GM19043 (cell line): ENCODE measurements at regions not wholly inside any gene's neighbourhood (a gene's known extent, or its start where the extent isn't known, plus 50 kb on each side); places are given as distances from the start of the nearest gene placed in this dataset.

ENCODE experiments used
- ATAC-seq: cut with Tn5 transposase; IDR thresholded peaks from one replicate; pipeline ENCODE4 v1.9.1; 2021; ENCODE audit warnings: low read depth; ENCODE audit not compliant: unreplicated experiment

DNA sequence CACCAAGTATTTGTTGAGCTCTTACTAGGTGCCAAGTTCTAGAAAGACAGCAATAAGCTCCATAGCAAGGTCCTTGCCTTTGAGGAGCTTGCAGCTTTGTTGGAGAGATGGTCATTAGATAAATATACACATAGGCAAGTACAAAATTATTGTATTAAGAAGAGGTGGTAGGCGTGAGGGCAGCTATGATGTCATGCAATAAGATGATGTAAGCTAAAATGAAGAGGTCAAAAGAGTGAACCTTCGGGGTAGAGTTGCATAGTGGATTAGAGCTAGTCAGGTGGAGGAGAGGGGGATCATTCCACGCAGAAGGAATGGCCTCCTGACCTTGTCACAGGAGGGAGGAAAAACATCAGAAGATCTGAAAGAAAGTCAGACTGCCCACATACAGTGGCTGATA, 141.9 kb upstream of the PCSK2 start:
- ATAC-seq = no peak

- no peak for ATAC-seq
These were observed 133.1 kb upstream of the PCSK2 start for GRCh38 chr20:17093782-17094181.

GRCh38 chr20:17097603-17098002, 129.2 kb upstream of the PCSK2 start:
- no peak for ATAC-seq

- no peak for ATAC-seq
These were observed 126.3 kb upstream of the PCSK2 start for GRCh38 chr20:17100506-17100905.

- no peak for ATAC-seq
These were observed 119.7 kb upstream of the PCSK2 start for GRCh38 chr20:17107127-17107526.

- ATAC-seq = no peak
These were observed 117.9 kb upstream of the PCSK2 start for GRCh38 chr20:17108896-17109295.

GRCh38 chr20:17109307-17109706, 117.5 kb upstream of the PCSK2 start:
- no peak for ATAC-seq

- ATAC-seq = no peak
These were observed 98.6 kb upstream of the PCSK2 start for GRCh38 chr20:17128206-17128605.

GRCh38 chr20:17129089-17129488, 97.8 kb upstream of the PCSK2 start:
- no peak for ATAC-seq

- ATAC-seq = no peak
These were observed 89.1 kb upstream of the PCSK2 start for GRCh38 chr20:17137692-17138091.

DNA sequence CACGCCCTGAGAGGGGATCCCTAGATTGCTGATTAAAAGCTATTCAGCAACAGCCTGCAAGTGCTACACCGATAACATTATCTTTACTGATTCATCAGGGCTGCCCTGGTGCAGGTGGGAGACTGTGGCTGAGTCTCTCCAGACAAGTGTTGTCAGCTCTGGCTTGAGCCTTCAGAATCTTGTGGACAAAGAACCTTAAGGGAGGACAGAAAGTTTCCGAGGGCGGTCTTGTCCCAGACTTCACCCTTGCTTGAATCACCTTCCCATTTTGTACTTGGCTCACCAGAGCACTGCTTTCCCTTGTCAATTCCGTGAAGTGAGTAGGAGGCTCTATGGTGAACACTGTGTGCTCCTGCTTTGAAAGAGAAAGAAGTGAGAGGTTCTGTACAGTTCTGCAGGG, 88.6 kb upstream of the PCSK2 start:
- no peak for ATAC-seq

DNA sequence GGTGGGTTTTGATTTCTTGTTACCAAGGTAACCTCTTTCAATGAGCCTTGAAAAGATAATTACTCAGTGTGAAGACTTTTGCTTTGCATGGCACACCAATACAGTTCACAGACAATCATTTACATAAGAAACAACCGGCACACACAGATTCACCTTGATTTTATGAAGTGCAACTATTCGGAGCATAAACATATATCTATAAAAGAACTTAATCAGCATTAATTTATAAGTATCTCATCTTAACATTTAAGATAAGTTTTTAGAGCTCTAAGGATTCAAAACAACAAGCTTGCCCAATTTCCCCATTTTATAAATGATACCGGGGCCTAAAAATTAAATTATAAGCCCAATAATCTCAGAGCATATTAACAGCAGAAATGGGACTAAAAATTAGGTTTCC, 85.9 kb upstream of the PCSK2 start:
- no peak for ATAC-seq

- no peak for ATAC-seq
These were observed 85.3 kb upstream of the PCSK2 start for GRCh38 chr20:17141568-17141967.

DNA sequence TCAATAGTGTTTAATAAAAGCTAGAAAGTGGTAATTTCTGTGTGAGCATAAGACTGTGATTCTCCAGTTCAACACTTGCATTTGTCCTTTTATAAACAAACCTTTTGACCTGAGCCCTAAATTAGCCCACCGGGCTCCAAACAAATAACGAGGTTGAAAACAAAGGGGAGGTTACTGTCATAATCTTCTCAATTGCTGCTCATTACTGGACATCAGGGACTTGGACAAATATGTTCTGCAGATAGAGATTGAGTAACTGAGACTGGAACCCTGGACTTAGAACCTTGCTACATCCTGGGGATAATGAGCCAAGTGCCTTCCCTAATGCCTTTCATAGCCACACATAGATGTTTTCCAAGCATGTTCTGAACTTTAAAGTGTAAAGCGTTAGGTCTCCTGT, 84.2 kb upstream of the PCSK2 start:
- ATAC-seq = no peak

DNA sequence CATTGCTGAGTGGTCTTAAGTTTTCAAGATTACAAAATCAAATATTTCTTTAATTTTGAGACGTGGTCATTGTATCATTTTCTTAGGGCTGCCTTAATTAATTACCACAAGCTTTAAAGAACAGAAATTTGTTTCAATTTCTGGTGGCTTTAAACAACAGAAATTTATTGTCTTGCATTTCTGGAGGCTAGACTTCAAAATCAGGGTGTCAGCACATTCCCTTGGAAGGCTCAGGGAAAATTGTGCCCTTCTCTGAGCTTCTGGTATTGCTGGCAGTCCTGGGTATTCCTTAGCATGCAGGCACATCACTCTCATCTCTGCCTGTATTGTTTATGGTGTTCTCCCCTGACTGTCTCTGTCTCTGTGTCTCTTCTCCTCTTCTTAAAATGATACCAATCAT, 76.0 kb upstream of the PCSK2 start:
- ATAC-seq = no peak

GRCh38 chr20:17155401-17155800, 71.4 kb upstream of the PCSK2 start:
- ATAC-seq = no peak

DNA sequence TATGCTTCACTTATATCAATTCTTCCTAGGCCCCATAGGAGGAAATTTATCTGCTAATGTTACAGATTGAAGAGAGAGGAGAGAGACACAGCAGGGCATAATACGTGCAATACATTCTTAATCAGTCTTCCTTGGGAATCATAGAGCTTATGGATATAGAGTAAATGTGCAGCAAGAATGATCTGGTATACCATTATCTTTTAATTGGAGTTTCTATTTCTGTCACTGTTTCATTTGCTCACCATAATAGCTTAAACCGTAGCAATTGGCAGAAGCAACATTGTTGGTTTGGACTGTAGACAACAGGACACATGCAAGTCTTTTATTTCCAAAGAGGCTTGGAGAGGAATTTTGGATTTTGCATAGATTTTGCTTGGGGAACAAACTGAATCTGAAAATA, 68.1 kb upstream of the PCSK2 start:
- no peak for ATAC-seq

GRCh38 chr20:17161673-17162481, 65.0 kb upstream of the PCSK2 start:
- no peak for ATAC-seq

DNA sequence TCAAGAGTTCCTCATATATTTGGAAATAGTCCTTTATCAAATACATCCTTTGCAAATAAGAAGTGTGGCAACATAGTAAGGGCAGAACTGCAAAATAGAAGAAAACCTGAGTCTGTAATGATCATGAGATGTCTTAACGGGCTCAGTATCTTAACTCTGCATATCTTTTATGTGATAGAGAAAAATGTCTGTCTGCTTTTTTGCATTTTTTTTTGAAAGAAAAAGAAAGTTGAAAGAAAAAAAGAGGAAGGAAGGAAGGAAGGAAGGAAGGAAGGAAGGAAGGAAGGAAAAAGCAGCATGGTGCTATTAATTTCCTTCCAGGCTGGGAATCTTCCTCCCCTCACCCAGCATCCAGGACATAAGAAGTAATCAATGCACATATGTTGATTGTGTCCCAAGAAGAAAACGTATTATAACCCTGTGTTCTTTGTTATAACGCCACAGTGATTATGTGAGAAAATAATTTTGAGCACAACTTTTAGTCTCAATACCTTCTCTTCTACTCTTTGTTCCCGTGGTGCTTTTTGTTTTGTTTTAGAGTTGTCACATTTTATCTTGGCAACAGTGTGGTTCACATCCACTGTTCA, 58.7 kb upstream of the PCSK2 start:
- ATAC-seq = no peak

GRCh38 chr20:17169585-17170136, 57.2 kb upstream of the PCSK2 start:
- no peak for ATAC-seq

- ATAC-seq = no peak
These were observed 55.0 kb upstream of the PCSK2 start for GRCh38 chr20:17171746-17172280.
